HEK293 (cell line): ENCODE measurements at regions not wholly inside any gene's neighbourhood (a gene's known extent, or its start where the extent isn't known, plus 50 kb on each side); places are given as distances from the start of the nearest gene placed in this dataset.

Source experiments
- ATF2 ChIP-seq: fragments of 450-650 bp; formaldehyde crosslinking; IDR thresholded peaks from 2 replicates; pipeline ENCODE4 v1.5.1; 2016; ENCODE audit warnings: missing biosample characterization, missing genetic modification characterization, low read depth
- CTCF ChIP-seq: fragments of 450-650 bp; formaldehyde crosslinking; IDR thresholded peaks from 2 replicates; pipeline ENCODE4 v1.5.1; 2016; ENCODE audit warnings: missing biosample characterization, missing genetic modification characterization
- PATZ1 ChIP-seq: fragments of 450-650 bp; formaldehyde crosslinking; IDR thresholded peaks from 2 replicates; pipeline ENCODE4 v1.5.1; 2016; ENCODE audit warnings: missing biosample characterization, missing genetic modification characterization
- REST ChIP-seq: fragments of 450-650 bp; formaldehyde crosslinking; IDR thresholded peaks from 2 replicates; pipeline ENCODE4 v1.5.1; 2016; ENCODE audit warnings: missing biosample characterization, missing genetic modification characterization
- YY1 ChIP-seq: fragments of 450-650 bp; formaldehyde crosslinking; IDR thresholded peaks from 2 replicates; pipeline ENCODE4 v1.5.1; 2018; ENCODE audit warnings: missing biosample characterization, missing genetic modification characterization
- ZBTB44 ChIP-seq: fragments of 450-650 bp; IDR thresholded peaks from 2 replicates; pipeline ENCODE4 v1.5.1; 2018; ENCODE audit warnings: missing biosample characterization, mild to moderate bottlenecking, missing genetic modification characterization
- ZNF121 ChIP-seq: fragments of 450-650 bp; formaldehyde crosslinking; IDR thresholded peaks from 2 replicates; pipeline ENCODE4 v1.5.1; 2016; ENCODE audit warnings: missing biosample characterization, missing genetic modification characterization
- ZNF133 ChIP-seq: fragments of 450-650 bp; formaldehyde crosslinking; IDR thresholded peaks from 2 replicates; pipeline ENCODE4 v1.5.1; 2016; ENCODE audit warnings: missing biosample characterization, missing genetic modification characterization
- ZNF157 ChIP-seq: fragments of 450-650 bp; formaldehyde crosslinking; IDR thresholded peaks from 2 replicates; pipeline ENCODE4 v1.5.1; 2016; ENCODE audit warnings: missing biosample characterization, missing genetic modification characterization
- ZNF24 ChIP-seq: fragments of 450-650 bp; formaldehyde crosslinking; IDR thresholded peaks from 2 replicates; pipeline ENCODE4 v1.5.1; 2016; ENCODE audit warnings: missing biosample characterization, missing genetic modification characterization
- ZNF549 ChIP-seq: fragments of 450-650 bp; IDR thresholded peaks from 2 replicates; pipeline ENCODE4 v1.5.1; 2018; ENCODE audit warnings: missing biosample characterization, missing genetic modification characterization, mild to moderate bottlenecking, inconsistent platforms, moderate library complexity
- ZNF558 ChIP-seq: fragments of 450-650 bp; formaldehyde crosslinking; IDR thresholded peaks from 2 replicates; pipeline ENCODE4 v1.5.1; 2016; ENCODE audit warnings: missing biosample characterization, missing genetic modification characterization
- ZNF610 ChIP-seq: fragments of 450-650 bp; formaldehyde crosslinking; IDR thresholded peaks from 2 replicates; pipeline ENCODE4 v1.5.1; 2016; ENCODE audit warnings: missing biosample characterization, missing genetic modification characterization, borderline replicate concordance
- ZXDB ChIP-seq: fragments of 450-650 bp; formaldehyde crosslinking; IDR thresholded peaks from 2 replicates; pipeline ENCODE4 v1.5.1; 2016; ENCODE audit warnings: missing biosample characterization, missing genetic modification characterization

GRCh38 chr2:196337208-196337953 is 166.0 kb upstream of the STK17B start:
- TF ChIP-seq PATZ1 (tag by site-specific recombination) (no peak), CTCF (no peak), ZNF558 (tag by site-specific recombination) (no peak), ZNF133 (tag by site-specific recombination) (no peak), ZNF157 (tag by site-specific recombination) (no peak), REST (tag by site-specific recombination) (no peak), ZNF24 (tag by site-specific recombination) (no peak), ZBTB44 (tag by site-specific recombination) (no peak), ZXDB (tag by site-specific recombination) (no peak), ZNF121 (tag by site-specific recombination) (no peak), ATF2 (tag by site-specific recombination) (no peak), ZNF549 (tag by site-specific recombination) (no peak), YY1 (tag by site-specific recombination) (no peak), ZNF610 (tag by site-specific recombination) (no peak)
